Esophagus squamous epithelium (tissue), 4 donors: ENCODE measurements at regions not wholly inside any gene's neighbourhood (a gene's known extent, or its start where the extent isn't known, plus 50 kb on each side); places are given as distances from the start of the nearest gene placed in this dataset.

Experiments
- POLR2A ChIP-seq, 4 donors: fragments of 450-650 bp; IDR thresholded peaks; one replicate each; pipeline ENCODE4 v1.6.1; 2017; ENCODE audit warnings: antibody characterized with exemption in 4 of 4, mild to moderate bottlenecking in 4 of 4, moderate library complexity in 3 of 4
- TF ChIP-seq, protein P1 (sequence below), 6 experiments: fragments of 450-650 bp in 4 of 6; fragments of 200-600 bp in 2 of 6; sonication (generic) in 2 of 6; IDR thresholded peaks; one replicate each; pipeline ENCODE4 v1.5.1; 2016 to 2019; ENCODE audit warnings: antibody characterized with exemption in 6 of 6, mild to moderate bottlenecking in 4 of 6, moderate library complexity in 4 of 6

DNA sequence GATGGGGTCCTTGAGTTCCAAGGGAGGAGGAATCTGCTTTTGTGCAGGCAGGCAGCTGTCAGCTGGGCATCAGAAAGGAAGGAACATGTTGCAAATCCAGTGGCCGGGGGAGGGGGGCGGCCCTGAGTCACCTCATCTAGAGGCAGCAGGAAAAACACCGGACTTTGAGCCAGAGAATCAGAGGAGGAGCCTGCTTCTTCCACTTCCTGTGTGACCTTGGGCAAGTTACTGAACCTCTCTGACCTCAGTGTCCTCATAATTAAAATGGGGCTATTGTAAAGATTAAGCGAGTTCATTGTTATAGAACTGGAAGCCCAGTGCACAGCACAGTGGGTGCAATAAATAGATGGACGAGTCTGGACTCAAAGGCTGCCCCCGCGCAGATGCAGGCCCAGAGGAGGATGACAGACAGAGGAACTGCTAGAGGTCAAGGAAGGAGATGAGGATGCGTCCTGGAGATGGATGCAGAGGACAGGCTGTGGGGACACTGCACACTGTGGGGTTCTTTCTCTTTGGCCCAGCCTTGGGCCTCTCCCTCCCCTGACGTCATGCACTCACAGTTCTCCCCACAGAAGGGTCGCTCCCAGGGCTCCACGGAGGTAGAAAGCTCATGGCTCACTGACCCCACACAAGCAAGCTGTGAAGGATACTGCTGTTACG is 714.3 kb downstream of the MATN1 start:
- TF ChIP-seq POLR2A (IDR thresholded peaks at IDR 0.05): no peak
- TF ChIP-seq, protein P1, sequence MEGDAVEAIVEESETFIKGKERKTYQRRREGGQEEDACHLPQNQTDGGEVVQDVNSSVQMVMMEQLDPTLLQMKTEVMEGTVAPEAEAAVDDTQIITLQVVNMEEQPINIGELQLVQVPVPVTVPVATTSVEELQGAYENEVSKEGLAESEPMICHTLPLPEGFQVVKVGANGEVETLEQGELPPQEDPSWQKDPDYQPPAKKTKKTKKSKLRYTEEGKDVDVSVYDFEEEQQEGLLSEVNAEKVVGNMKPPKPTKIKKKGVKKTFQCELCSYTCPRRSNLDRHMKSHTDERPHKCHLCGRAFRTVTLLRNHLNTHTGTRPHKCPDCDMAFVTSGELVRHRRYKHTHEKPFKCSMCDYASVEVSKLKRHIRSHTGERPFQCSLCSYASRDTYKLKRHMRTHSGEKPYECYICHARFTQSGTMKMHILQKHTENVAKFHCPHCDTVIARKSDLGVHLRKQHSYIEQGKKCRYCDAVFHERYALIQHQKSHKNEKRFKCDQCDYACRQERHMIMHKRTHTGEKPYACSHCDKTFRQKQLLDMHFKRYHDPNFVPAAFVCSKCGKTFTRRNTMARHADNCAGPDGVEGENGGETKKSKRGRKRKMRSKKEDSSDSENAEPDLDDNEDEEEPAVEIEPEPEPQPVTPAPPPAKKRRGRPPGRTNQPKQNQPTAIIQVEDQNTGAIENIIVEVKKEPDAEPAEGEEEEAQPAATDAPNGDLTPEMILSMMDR (IDR thresholded peaks at IDR 0.05): no peak
